Uterus (tissue), 3 donors: ENCODE measurements at regions not wholly inside any gene's neighbourhood (a gene's known extent, or its start where the extent isn't known, plus 50 kb on each side); places are given as distances from the start of the nearest gene placed in this dataset.

ENCODE experiments used
- DNase-seq, 2 donors: peaks; one replicate each; pipeline ENCODE4 v3.0.0-alpha.2; 2019 to 2020
- H3K27ac ChIP-seq, 2 donors: fragments of 200-600 bp; sonication (generic); 1 replicate in 1 of 2; 2 replicates in 1 of 2; pipeline ENCODE4 v1.5.1; 2016 to 2018
- H3K27me3 ChIP-seq, 2 donors: fragments of 200-600 bp; sonication (generic); one replicate each; pipeline ENCODE4 v1.5.1; 2018 to 2019; ENCODE audit warnings: control low read depth in 1 of 2
- H3K36me3 ChIP-seq, 2 donors: fragments of 200-600 bp; sonication (generic); one replicate each; pipeline ENCODE4 v1.5.1; 2019; ENCODE audit warnings: control low read depth in 1 of 2
- H3K4me1 ChIP-seq, 2 donors: fragments of 200-600 bp; sonication (generic); one replicate each; pipeline ENCODE4 v1.5.1; 2018 to 2019; ENCODE audit warnings: control low read depth in 1 of 2
- H3K4me3 ChIP-seq, 2 donors: fragments of 200-600 bp; sonication (generic); 1 replicate in 1 of 2; 2 replicates in 1 of 2; pipeline ENCODE4 v1.5.1; 2018 to 2019; ENCODE audit warnings: mild to moderate bottlenecking in 1 of 2
- H3K9me3 ChIP-seq, 2 donors: fragments of 200-600 bp; sonication (generic); one replicate each; pipeline ENCODE4 v1.5.1; 2019; ENCODE audit warnings: control low read depth in 1 of 2
- CTCF ChIP-seq, 4 experiments: fragments of 200-600 bp in 2 of 4; fragments of 450-650 bp in 2 of 4; sonication (generic) in 2 of 4; IDR thresholded peaks; one replicate each; pipeline ENCODE4 v1.5.1; 2016 to 2019; ENCODE audit warnings: antibody characterized with exemption in 4 of 4, mild to moderate bottlenecking in 2 of 4, moderate library complexity in 1 of 4
- POLR2A ChIP-seq, 2 donors: fragments of 450-650 bp; IDR thresholded peaks; one replicate each; pipeline ENCODE4 v1.6.1; 2016; ENCODE audit warnings: antibody characterized with exemption in 2 of 2, mild to moderate bottlenecking in 1 of 2, moderate library complexity in 1 of 2
- intact Hi-C: fragments of 100-400 bp; cut with DNase I; formaldehyde crosslinking; loops from one replicate; pipeline ENCODE4 v1.15.1; 2023; ENCODE audit warnings: low total_unique reads
- donor health status: DM: yes; HTN: yes; CAD: no.

GRCh38 chr19:23817519-23817918 lies 58.8 kb upstream of the ZNF681 start:
- Histone ChIP-seq H3K4me1 (no peaks in the 10 kb centered on the region), H3K27me3 (no peaks in the 10 kb centered on the region), H3K9me3 (no peaks in the 10 kb centered on the region), H3K27ac (no peak overlapping the region), H3K4me3 (no peak overlapping the region), H3K36me3 (no peaks in the 10 kb centered on the region)
- DNase-seq = peak; percentile 54 to 62
- TF ChIP-seq CTCF (IDR thresholded peaks at IDR 0.05) (peak in 3 of 4 experiments; percentile 19 to 28 (median 20)), POLR2A (IDR thresholded peaks at IDR 0.05) (no peak)
- intact Hi-C loops = no loop called here

- DNase-seq = no peak
- TF ChIP-seq CTCF (IDR thresholded peaks at IDR 0.05) (no peak), POLR2A (IDR thresholded peaks at IDR 0.05) (no peak)
- no peak overlapping the region for H3K4me3 ChIP-seq
- H3K4me1 ChIP-seq = no peaks in the 10 kb centered on the region
- H3K27ac ChIP-seq = no peak overlapping the region
- intact Hi-C loops = no loop called here
- no peaks in the 10 kb centered on the region for H3K27me3 ChIP-seq
- no peaks in the 10 kb centered on the region for H3K9me3 ChIP-seq
- no peaks in the 10 kb centered on the region for H3K36me3 ChIP-seq
These were observed 51.8 kb upstream of the ZNF681 start for GRCh38 chr19:23810496-23810895.
